LNCaP clone FGC (cell line): ENCODE measurements at regions not wholly inside any gene's neighbourhood (a gene's known extent, or its start where the extent isn't known, plus 50 kb on each side); places are given as distances from the start of the nearest gene placed in this dataset.

Source experiments
- DNase-seq: peaks from one replicate; pipeline ENCODE4 v3.0.0-alpha.2; 2011; ENCODE audit warnings: low read depth
- H3K4me3 ChIP-seq: 2 replicates; pipeline ENCODE4 v1.5.1; 2011; ENCODE audit warnings: mild to moderate bottlenecking, low read depth, low read length, control low read depth
- TF ChIP-seq, protein P1 (sequence below): IDR thresholded peaks from 2 replicates; pipeline ENCODE4 v1.5.1; 2012; ENCODE audit warnings: mild to moderate bottlenecking; ENCODE audit not compliant: control insufficient read depth, insufficient read depth; ENCODE audit errors: extremely low read depth

DNA sequence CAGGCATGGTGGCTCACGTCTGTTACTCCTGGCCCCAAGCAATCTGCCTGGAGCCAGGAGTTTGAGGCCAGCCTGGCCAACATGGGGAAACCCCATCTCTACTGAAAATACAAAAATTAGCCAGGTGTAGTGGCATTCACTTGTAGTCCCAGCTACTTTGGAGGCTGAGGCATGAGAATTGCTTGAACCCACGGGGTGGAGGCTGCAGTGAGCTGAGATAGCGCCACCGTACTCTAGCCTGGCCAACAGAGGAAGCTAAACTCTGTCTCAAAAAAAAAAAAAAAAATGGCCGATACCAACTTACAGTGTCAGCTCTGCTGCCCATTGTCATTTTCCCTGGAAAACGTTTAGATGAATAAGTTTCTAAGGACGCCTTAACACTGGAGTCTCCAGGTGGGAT is 489.9 kb downstream of the TFAP2A start:
- TF ChIP-seq, protein P1, sequence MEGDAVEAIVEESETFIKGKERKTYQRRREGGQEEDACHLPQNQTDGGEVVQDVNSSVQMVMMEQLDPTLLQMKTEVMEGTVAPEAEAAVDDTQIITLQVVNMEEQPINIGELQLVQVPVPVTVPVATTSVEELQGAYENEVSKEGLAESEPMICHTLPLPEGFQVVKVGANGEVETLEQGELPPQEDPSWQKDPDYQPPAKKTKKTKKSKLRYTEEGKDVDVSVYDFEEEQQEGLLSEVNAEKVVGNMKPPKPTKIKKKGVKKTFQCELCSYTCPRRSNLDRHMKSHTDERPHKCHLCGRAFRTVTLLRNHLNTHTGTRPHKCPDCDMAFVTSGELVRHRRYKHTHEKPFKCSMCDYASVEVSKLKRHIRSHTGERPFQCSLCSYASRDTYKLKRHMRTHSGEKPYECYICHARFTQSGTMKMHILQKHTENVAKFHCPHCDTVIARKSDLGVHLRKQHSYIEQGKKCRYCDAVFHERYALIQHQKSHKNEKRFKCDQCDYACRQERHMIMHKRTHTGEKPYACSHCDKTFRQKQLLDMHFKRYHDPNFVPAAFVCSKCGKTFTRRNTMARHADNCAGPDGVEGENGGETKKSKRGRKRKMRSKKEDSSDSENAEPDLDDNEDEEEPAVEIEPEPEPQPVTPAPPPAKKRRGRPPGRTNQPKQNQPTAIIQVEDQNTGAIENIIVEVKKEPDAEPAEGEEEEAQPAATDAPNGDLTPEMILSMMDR: no peak
- no peak overlapping the region for H3K4me3 ChIP-seq

DNA sequence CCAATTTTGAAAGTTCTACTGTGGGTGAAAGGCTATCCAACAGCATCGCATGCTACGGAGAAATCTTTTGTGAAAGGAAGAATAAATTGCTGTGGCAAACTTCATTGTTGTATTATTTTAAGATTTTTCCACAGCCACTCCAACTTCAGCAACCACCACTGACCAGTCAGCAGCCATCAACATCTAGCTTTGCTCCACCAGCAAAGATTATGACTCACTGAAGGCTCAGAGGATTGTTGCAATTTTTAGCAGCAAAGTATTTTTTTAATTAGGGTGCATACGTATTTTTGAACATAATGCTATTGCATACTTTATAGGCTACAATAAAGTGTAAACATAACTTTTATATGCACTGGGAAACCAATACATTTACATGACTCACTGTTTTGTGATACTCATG is 493.5 kb downstream of the TFAP2A start:
- H3K4me3 ChIP-seq: no peak overlapping the region
- DNase-seq: no peak
- TF ChIP-seq, protein P1: no peak

More for the DNA sequence above, 489.9 kb downstream of the TFAP2A start:
- DNase-seq: no peak

DNA sequence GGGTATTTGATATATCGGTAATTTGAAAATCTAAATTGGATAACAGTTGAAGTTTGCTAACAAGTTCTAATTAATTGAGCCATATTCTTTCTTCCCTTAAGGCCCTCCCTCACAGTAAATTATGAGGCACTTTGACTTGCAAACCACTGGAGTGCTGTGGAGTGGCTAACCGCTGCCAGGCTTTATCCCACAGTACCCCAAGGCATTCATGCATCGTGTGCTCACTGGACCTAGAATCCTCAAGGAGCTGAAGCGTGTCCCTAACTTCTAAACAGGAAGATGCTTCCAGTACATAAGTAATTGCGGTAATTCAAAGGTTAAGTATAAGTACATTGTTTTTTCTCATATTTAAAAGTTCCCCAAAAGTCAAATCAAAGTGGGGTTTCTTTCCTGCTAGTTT is 499.9 kb downstream of the TFAP2A start:
- no peak overlapping the region for H3K4me3 ChIP-seq
- DNase-seq: no peak
- TF ChIP-seq, protein P1: no peak

DNA sequence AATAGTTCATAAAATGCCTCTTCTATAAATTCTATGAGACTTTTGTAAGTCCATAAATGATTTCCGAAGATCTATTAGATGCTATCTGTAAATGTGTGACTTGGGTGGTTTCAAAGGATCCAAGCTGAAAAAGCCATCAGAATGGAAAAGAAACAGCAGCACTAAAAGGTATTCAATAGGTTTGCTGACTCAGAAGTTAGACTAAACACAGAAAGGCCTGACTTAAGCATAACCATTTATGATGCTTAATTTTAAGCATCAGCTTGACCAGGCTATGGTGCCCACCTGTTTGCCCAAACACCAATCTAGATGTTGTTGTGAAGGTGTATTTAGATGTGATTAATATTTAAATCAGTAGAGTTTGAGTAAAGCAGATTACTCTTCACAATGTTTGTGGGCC is 513.5 kb downstream of the TFAP2A start:
- no peak overlapping the region for H3K4me3 ChIP-seq
- TF ChIP-seq, protein P1: no peak
- no peak for DNase-seq

DNA sequence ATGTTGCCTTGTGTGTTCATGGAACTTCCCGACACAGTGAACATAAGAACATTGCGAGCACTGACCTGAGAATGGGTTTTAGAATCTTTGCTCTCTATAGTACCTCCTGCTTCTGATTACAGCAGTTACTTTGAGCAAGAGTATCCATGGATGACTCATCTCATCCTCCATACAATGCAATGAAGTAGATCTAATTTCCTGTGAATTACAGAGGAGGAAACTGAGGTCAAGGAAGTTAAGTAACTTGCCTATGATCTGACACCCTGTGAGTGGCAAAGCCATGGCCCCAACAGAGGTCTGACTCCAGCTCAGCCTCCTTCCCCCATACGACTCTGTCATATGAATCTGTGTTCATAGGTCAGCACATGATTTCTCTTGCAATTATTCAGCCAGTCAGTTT is 518.1 kb downstream of the TFAP2A start:
- H3K4me3 ChIP-seq: no peak overlapping the region
- TF ChIP-seq, protein P1: no peak
- no peak for DNase-seq

DNA sequence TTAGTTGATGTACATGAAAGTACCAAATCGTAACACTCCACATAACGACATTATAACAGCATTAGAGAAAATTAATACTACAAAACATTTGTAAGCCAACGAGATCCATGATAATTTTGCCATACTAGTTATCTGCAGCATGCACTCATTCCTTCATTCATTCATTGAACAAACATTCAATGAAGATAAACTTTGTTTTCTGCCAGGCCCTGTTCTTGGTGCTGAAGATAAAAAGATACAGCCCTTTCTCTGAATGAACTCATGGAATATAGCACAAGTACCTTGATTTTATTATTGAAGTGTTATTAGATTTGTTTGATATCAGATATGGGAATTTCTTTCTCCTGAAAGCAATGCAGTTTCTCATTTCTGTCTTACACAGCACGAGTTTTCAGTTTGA is 524.0 kb downstream of the TFAP2A start:
- TF ChIP-seq, protein P1: no peak
- DNase-seq: no peak
- no peak overlapping the region for H3K4me3 ChIP-seq

DNA sequence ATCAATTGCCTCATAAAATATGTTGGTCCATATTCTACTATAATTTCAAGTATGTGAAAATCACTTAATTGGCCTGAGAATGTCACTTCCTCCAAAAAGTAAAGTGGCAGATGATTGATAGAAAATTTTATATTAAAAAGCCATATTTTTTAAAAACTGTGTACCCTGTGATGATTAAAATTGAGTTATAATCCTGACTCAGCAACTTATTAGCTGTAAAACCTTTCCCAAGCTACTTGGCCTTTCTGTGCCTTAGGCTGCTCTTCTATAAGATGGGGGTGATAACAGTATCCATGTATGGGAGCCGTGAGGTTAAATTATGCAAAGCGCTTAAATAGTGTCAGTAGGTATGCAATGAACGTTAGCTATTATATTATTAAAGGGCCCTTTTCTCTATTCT is 524.4 kb downstream of the TFAP2A start:
- H3K4me3 ChIP-seq: no peak overlapping the region
- no peak for DNase-seq
- TF ChIP-seq, protein P1: no peak
